NCI-H1105 treated with DMSO at 0.1 percent for 48 hours (cell line): ENCODE measurements at regions not wholly inside any gene's neighbourhood (a gene's known extent, or its start where the extent isn't known, plus 50 kb on each side); places are given as distances from the start of the nearest gene placed in this dataset.
A peak's percentile ranks its signal among the peaks of the same experiment; 100 is the strongest.
"Not testable (repeated sequence)": the region's sequence is repeated elsewhere in the genome, so short reads cannot be mapped to it uniquely, and the experiment has no call there.

Experiments
- DNase-seq: peaks from one replicate; lab custom pipeline; 2025; lab: John Stamatoyannopoulos, UW

DNA sequence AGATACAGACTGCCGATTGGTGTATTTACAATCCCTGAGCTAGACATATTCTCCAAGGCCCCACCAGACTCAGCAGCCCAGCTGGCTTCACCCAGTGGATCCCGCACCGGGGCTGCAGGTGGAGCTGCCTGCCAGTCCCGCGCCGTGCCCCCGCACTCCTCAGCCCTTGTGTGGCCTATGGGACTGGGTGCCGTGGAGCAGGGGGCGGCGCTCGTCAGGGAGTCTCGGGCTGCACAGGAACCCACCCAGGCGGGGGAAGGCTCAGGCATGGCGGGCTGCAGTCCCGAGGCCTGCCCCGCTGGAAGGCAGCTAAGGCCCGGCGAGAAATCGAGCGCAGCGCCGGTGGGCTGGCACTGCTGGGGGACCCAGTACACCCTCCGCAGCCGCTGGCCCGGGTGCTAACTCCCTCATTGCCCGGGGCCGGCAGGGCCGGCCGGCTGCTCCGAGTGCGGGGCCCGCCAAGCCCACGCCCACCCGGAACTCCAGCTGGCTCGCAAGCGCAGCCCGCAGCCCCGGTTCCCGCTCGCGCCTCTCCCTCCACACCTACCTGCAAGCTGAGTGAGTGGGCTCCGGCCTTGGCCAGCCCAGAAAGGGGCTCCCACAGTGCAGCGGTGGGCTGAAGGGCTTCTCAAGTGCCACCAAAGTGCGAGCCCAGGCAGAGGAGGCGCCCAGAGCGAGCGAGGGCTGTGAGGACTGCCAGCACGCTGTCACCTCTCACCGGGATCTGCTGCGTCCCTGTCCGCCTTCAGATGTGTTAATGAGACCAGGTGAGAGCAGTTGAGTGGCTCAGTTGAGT lies 137.8 kb upstream of the LCORL start:
- not testable (repeated sequence) for DNase-seq

DNA sequence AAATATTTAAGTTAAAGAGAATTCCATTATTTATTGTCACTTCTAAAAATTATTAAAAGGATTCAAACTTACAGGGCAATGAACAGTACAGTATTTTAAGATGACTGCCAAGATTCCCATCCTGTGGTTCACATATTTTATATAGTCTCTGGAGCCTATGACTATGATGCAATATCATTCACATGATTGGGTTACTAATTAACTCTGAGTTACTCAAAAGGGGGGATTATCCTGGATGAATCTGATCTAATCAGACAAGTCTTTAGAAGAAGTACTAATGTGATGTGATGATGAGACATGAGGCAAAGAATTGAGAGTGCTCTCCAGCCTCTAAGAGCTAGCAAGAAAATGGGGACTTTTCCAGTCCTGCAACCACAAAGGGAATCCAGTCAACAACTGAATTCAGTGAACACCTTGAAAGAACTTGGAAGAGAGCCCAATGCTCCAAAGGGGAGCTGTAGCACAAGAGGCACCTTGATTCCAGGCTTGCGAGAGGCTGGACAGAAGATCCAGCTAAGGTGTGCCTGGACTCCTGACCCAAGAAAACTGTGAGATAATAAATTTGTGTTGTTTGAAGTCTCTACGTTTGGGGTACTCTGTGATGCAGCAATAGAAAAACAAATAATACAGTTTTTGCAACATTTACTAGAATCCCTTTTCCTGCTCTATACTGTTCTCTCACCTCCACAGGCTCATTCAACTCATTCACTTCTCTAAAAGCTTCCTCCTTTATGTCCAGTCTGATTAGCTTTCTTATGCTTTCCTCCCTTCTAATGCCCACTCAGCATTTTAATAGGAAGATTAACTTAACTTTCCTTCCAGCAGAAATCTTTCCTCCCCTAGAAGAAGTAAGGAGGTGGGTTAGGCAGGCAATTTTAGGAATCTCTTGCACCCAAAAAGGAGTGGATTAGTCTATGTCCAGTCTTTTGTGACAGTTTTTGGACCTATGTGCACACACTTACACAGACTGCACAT lies 133.8 kb upstream of the LCORL start:
- DNase-seq, result no peak

DNA sequence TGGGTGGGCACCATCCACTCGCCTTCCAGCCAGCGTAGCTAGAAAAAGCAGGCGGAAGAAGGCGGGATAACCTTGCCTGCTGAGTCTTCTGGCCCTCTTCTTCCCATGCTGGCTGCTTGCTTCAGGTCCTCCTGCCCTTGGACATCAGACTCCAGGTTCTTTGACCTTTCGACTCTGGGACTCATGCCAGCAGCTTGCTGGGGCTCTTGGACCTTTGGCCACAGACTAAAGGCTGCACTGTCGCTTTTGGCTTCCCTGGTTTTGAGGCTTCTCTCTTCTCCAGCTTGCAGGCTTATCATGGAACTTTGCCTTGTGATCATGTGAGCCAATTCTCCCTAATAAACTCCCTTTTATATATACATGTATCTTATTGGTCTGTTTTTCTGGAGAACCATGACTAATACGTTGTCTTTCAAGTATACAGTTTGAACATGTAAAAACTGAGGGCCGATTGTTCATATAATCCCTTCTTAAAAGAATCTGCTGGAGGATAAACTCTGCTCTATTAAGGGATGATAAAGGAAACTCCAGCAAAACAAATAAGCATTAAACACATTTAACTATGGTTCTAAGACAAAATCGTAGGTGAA lies 116.6 kb upstream of the LCORL start:
- DNase-seq, result no peak

DNA sequence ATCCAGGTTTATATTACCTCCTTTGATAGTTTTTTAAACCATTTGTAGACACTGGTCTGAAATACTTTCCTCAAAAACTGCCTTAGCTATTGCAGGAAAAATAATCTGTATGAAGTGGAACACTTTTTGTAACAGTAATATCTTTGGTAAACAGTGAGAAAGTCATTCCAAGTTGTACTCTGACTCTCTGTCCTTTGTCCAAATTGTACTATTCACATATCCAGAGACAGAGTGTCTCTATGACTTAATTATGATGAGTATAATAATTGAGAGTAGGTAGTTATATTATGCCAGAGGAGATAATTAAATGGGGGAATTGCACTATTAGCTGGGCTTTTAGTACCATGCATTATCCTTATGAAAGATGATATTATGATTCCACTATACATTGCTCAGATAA lies 112.6 kb upstream of the LCORL start:
- DNase-seq, result peak; percentile 94

DNA sequence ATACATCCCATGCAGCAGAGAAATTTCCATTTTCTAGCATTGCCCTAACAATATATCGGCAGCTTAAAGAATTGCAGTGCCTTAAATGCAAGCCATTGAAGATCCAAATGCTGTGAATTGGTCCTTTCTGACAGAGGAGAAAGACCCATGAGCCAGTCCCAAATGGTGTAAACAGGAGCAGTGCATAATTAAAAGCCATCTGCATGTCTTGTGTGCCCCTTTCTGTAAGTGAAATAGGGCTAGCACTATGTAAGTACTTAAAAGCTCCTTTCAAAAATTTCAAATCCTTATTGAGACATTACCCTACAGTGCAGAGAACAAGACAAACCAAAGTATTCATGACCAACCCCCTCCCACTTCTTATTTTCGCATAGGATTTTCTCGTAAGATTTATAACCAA lies 108.7 kb upstream of the LCORL start:
- DNase-seq, result no peak

DNA sequence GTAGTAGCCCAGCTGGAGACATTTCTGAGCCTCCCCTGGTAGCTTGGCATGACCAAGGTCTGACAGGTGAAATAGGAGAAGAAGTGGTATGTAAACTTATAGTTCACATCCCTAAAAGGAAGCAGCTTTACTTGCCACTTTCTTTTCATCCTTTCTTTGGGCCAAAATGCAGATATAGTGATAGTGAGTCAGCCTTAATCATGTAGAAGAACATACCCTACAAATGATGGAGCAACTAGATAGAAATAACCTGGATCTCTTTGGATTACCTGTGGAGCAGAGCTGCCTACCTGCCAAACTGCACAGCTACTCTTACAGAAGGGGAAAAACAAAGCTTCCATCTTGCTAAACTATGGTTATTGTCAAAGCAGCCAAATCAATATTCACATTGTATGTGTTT lies 106.7 kb upstream of the LCORL start:
- DNase-seq, result no peak

DNA sequence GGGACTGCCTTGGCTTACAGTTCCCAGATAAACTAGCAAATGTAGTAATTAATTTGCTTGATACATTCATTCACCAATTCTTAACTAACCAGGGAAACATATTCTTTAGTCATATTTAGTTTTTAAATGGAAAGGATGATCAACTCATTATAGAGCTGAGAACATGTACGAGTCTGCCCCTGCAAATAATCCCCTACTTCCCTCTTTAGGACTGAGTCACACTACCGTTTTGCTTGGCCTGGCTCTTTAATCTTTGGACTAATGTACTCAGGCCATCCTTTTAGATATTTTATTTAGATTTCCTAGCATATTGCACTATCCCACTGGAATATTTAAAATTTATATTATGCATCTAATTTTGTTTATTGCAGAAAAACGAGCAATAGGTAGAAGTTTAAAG lies 105.5 kb upstream of the LCORL start:
- DNase-seq, result no peak

DNA sequence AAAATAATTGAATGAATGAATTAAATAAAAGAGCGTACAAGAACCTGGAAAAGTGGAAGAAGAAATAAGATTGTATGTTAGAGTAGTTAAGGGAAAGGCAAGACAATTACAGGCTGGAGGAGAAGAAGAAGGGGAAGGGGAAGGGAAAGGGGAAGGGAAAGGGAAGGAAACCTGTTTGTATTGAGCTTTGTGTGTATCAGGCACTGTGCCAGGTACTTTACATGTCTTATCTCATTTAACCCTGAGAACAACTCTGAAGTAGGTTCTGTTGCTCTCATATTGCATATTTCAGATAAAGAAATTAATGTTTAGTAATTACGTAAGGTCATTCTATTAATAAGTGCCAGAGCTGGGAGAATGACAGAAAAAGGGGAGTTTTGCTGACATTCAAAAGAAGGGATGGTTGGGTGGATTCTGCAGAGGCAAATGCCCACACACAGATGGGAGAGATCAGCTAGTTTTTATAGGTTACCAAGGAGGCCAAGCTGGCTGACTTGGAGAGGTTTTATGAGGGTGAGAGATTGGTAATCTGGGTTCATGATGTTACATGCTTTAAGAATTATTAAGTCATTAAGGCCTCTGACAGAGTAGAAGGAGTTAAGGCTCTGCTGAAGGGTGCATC lies 92.3 kb upstream of the LCORL start:
- no peak for DNase-seq

DNA sequence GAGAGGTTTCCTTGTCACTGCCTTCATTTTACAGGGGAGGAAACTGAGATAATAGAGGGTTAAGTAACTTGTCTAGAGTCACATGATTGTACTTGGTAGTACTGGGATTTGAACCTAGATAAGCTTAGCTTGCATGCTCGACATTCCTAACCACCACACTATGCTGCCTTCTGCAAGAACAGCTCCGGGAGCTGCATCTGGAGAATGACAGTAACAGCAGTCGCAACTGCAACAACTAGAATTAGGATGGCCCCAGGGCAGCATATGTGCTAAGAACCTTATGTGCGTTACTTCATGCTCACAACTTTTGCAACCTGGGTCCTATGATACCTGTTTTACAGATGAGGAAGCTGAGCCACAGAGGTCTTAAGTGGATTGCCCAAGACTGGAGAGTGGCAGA lies 89.5 kb upstream of the LCORL start:
- DNase-seq, result no peak

DNA sequence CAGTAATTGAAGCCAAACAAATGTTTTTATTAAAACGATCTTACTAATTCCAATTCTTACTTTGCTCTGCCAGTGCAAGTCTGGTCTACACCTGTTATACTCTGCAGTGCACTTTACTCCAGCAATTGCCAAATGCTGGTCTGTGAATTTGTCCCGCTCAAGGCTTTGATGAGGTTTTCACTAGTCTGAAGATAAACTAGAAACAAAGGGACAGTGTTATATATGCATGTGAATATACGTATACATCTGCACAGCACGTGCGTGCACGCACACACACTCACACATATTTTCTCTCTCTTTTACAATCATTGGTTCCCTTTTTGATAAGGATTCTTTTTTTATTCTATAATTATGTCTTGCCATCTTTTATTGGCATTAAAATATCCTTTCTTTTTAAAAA lies 88.5 kb upstream of the LCORL start:
- DNase-seq, result no peak

DNA sequence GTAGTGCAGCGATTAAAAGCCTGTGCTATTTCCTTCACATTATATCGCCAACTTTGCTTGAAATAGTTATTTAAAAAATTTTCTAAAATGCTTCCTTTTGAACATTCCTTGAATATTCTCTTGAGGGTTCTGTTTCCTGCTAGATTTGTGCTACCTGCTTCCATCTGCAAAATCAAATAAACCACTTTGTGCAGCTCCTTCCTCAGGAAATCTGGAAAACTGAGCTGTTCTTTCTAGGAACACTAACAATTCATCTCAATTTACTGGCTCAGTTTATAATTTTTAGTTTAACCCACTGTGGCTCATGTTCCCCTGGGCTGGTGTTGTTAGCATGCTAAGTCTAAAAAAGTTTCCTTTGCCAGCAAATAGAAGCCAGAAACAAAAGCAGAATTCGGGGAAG lies 88.1 kb upstream of the LCORL start:
- DNase-seq, result no peak

DNA sequence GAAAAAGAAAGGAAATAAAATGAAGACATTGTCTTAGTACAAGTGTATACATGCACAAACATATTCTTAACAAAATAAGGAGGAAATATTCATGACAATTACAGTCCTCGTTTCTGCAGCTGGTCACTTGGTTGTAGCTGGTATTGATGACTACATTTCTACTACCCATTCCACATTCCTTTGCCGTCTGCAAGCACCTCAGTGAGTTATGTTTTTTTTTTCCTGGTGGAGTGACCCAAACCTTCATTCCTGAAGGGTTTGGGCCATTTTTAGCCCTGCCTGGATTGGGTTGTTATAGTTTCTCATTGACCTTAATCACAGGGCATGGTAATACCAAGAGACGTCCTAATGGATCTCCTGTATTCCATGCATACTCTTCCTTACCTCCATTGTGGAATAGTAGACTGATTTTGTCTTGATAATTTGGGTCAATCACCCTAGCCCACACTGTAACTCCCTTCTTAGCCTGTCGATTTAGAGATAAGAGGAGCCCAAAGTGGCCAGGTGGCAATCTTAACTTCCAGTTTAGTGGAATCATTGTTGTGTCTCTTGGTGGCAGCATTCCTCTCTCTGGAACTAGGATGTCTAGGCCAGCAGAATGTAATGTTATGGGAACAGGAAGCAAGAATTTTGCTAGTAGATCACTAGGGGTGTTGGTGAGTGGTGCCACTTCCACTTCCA lies 86.4 kb upstream of the LCORL start:
- DNase-seq, result not testable (repeated sequence)

DNA sequence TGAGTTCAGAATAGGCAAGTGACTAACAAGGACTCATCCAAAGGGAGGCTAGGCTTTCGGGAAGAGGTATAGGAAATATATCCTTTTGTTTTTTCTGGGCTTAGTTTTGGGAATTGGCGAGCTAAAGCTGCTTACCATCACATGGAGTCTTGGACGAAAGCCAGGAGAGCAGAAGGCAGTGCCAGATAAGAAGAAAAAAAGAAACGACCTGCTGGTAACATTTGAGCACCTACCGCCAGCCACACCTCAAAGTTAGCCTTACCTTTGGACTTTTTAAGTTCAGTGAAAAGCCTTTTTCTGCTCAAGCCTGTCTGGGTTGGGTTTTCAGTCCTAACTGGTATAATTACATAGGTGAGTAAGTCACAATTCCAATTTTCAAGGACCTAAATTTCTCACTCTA lies 85.1 kb upstream of the LCORL start:
- DNase-seq, result peak; percentile 37

DNA sequence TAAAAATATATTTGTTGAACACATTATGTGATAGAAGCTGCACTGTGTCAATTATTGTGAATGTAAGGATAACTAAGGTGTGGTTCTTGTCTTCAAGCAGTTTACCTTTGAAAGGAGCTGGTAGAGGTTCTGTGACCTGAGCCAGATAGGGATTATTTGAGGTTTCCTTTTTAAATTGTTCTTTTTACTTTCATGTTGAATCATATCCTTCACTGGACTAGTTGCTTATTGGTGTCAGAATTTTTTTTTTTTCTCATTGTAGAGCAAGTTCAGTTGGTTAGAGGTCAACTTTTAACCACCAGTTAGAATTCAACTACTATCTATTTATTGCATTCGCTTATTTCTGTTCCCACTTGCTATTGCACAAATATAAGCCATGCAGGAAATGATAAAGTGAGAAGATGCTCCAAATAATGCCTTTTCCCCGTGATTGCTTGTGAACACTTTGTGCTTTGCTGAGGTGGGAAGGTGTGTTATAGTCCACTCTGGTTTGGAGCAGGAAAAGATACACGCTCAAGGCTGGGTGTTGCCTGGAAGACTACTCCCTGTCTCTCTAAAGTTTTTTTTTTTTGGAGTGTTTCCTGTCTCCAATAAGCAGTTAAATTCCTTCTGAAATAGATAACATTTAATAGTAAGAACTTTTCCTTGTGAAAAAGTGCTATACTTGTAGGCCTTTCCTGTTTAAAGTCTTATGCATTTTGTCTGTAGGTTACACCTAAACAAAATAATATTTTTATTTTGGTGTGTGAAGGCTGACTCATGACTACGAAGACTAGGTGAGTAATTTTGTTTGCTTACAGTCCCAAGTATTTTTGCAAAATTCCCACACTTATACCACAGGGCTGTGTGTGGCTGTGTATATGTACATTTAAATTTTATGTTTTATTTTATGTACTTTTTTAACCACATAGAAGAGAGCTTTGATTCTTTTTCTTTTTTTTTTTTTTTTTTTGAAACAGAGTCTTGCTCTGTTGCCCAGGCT lies 83.8 kb upstream of the LCORL start:
- no peak for DNase-seq

DNA sequence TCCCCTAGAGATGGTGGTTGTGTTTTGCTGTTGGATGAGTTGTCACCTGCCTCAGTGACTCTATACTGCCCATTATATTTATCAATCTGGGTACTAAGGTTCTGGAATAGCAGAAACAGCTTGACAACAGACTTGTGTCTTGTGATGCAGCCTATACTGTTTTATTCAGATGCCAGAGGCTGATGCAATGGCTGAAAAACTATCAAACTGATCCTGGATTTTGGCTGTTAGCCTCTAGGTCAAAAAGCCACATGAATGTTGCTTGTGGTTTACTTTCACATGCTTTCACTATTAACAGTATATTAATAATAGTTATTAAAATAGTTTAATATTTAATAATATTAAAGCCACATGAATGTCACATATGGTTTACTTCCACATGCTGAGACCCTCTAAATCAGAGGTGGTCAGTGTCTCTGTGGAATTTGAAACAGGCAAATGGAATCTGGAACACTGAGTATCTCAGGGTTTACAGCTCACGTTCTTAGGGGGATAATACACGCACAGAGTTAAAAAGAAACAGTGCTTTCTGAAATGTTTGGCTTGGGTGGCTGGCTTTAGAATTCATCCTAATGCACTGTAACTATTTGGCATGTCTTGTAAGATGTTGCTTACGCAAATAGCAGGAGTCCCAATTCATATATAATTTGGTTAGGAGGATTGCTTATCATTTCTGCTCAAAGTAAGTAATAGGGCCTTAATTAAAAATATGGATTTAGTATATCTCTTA lies 82.5 kb upstream of the LCORL start:
- DNase-seq, result no peak

DNA sequence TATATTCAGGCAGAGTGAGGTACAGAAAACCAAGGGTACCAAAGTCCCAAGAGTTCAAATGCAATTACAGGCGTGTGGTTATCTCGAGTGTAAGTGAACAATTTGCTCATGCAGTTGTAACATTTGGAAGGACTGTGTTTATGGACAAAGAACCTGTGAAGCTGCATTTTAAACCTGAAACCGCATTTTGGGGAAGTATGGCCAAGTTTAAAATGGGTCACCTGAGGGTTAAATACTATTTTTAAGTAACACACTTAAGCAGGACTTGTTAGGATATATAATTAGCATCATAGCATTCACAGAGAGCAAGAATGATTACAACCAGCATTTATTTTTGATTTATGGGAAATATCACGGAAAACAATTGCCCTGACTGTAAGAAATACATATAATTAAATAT lies 79.1 kb upstream of the LCORL start:
- DNase-seq, result no peak

DNA sequence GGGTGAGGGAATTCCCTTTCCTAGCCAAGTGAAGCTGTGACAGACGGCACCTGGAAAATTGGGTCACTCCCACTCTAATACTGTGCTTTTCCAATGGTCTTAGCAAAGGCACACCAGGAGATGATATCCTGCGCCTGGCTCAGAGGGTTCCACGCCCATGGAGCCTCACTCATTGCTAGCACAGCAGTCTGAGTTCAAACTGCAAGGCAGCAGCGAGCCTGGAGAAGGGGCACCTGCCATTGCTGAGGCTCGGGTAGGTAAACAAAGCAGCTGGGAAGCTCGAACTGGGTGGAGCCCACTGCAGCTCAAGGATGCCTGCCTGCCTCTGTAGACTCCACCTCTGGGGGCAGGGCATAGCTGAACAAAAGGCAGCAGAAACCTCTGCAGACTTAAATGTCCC lies 68.9 kb upstream of the LCORL start:
- not testable (repeated sequence) for DNase-seq

DNA sequence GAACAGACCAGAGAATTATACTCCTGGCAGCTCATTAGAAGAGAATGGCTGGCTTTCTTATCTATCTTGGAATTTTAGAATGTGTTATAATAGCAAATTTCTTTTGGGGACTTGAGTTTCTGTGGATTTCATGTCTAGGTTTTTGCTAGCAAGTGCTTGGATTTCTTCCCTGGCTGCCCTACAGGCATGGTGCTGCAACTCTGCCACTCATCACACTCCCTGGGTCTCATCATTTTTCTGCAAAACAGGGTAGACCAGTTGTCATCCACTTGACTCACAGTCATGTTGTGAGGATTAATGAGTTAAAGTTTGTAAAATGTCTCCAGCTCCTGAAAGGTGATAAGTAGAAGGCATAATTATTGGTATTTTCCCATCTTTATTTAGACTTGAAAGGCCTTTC lies 60.7 kb upstream of the LCORL start:
- no peak for DNase-seq

DNA sequence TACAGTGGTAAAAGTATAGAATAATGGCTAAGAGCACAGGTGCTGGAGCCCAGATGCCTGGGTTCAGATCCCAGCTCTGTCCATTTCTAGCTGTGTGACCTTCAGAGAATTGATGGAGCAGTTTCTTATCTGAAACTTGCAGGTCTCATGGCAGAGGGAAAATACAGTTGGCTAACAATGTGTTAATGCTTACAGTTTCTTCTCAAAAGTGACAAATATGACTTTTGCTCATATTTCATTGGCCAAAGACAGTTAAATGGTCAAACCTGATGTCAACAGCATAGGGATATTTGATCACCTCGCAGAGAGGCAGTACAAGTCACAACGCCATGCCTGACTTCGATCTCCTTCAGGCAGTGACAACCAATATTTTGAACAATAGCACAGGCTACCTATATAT lies 60.2 kb upstream of the LCORL start:
- DNase-seq, result no peak

DNA sequence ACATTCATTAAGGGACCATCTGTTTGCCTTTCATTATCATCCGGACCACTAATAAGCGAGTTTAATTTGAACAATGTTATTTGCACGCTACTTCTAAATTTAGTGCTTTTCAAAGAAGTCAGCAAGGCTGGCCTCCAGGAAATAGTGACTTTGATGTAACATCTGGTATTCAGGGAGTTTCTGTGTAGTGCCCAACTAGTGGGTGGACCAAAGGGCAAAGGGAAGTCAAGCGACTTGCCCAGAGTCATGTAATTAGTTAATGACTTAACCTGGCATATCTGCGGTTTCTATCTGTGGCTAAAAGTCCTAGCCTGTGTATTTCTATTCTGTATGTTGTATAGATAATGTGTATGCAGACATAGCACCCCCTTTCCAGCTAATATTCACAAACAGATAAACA lies 56.3 kb upstream of the LCORL start:
- no peak for DNase-seq
